GM23338 (cell line): ENCODE measurements at regions not wholly inside any gene's neighbourhood (a gene's known extent, or its start where the extent isn't known, plus 50 kb on each side); places are given as distances from the start of the nearest gene placed in this dataset.

Experiments
- ATAC-seq: fragments of 200-7000 bp; cut with Tn5 transposase; 3 replicates; pipeline ENCODE4 v1.9.1; 2020
- DNase-seq: peaks from one replicate; pipeline ENCODE4 v3.0.0-alpha.2; 2015; ENCODE audit warnings: low spot score
- H2AFZ ChIP-seq: fragments of 200-600 bp; sonication (generic); 2 replicates; pipeline ENCODE4 v1.8.0; 2016; ENCODE audit warnings: antibody characterized with exemption, mild to moderate bottlenecking, moderate library complexity
- H3F3A ChIP-seq: fragments of 200-600 bp; sonication (generic); replicated peaks from 2 replicates; pipeline ENCODE4 v1.8.0; 2017; ENCODE audit warnings: antibody characterized with exemption, mixed run types, low read depth
- H3K27ac ChIP-seq: fragments of 200-600 bp; sonication (generic); 2 replicates; pipeline ENCODE4 v1.6.1; 2016; ENCODE audit warnings: low read depth
- H3K27me3 ChIP-seq: fragments of 200-600 bp; sonication (generic); 2 replicates; pipeline ENCODE4 v1.8.0; 2016; ENCODE audit warnings: mild to moderate bottlenecking, mixed run types, moderate library complexity; ENCODE audit not compliant: insufficient read depth
- H3K36me3 ChIP-seq: fragments of 200-600 bp; sonication (generic); 2 replicates; pipeline ENCODE4 v1.8.0; 2016; ENCODE audit warnings: mild to moderate bottlenecking; ENCODE audit not compliant: insufficient read depth
- H3K4me1 ChIP-seq: fragments of 200-600 bp; sonication (generic); 2 replicates; pipeline ENCODE4 v1.8.0; 2016; ENCODE audit warnings: mild to moderate bottlenecking, moderate library complexity; ENCODE audit not compliant: insufficient read depth
- H3K4me2 ChIP-seq: fragments of 200-600 bp; sonication (generic); 2 replicates; pipeline ENCODE4 v1.7.1; 2017; ENCODE audit warnings: mixed run types
- H3K4me3 ChIP-seq: fragments of 200-600 bp; sonication (generic); 2 replicates; pipeline ENCODE4 v1.6.1; 2016; ENCODE audit warnings: mixed run types
- H3K79me2 ChIP-seq: fragments of 200-600 bp; sonication (generic); replicated peaks from 2 replicates; pipeline ENCODE4 v1.8.0; 2017; ENCODE audit warnings: mild to moderate bottlenecking; ENCODE audit not compliant: insufficient read depth
- H3K9me2 ChIP-seq: fragments of 200-600 bp; sonication (generic); 2 replicates; pipeline ENCODE4 v1.8.0; 2017; ENCODE audit not compliant: insufficient read depth
- H4K20me1 ChIP-seq: fragments of 200-600 bp; sonication (generic); replicated peaks from 2 replicates; pipeline ENCODE4 v1.8.0; 2017; ENCODE audit warnings: mild to moderate bottlenecking; ENCODE audit not compliant: insufficient read depth
- H3K27ac Mint-ChIP-seq: 2 replicates; pipeline ENCODE4 v1.8.0; 2020; ENCODE audit warnings: inconsistent platforms, mild to moderate bottlenecking, moderate library complexity, mixed read lengths
- H3K27me3 Mint-ChIP-seq: 3 replicates; pipeline ENCODE4 v1.8.0; 2022; ENCODE audit warnings: low read depth, mild to moderate bottlenecking, moderate library complexity, mixed read lengths, inconsistent platforms; ENCODE audit not compliant: insufficient read depth, poor library complexity
- H3K36me3 Mint-ChIP-seq: 3 replicates; pipeline ENCODE4 v1.8.0; 2021; ENCODE audit warnings: low read depth, mild to moderate bottlenecking, inconsistent platforms, moderate library complexity, mixed read lengths
- H3K4me1 Mint-ChIP-seq: 3 replicates; pipeline ENCODE4 v1.8.0; 2020; ENCODE audit warnings: mild to moderate bottlenecking, inconsistent platforms, mixed read lengths
- H3K4me3 Mint-ChIP-seq: 3 replicates; pipeline ENCODE4 v1.8.0; 2021; ENCODE audit warnings: moderate library complexity, mild to moderate bottlenecking, inconsistent platforms, mixed read lengths
- H3K9me3 Mint-ChIP-seq: 3 replicates; pipeline ENCODE4 v1.8.0; 2020; ENCODE audit warnings: moderate library complexity, mild to moderate bottlenecking, inconsistent platforms, mixed read lengths
- CREB1 ChIP-seq: fragments of 250-450 bp; sonication (Bioruptor Pico); IDR thresholded peaks from 2 replicates; pipeline ENCODE4 v1.5.0; 2020; ENCODE audit warnings: low read depth, mild to moderate bottlenecking, moderate library complexity
- CTCF ChIP-seq, 2 experiments: fragments of 200-600 bp in 1 of 2; sonication (generic) in 1 of 2; conservative IDR thresholded peaks; 2 replicates each; pipeline versions ENCODE4 v1.5.1 to v1.6.1; 2016 to 2017; ENCODE audit warnings: antibody characterized with exemption in 2 of 2, low read depth in 2 of 2, mild to moderate bottlenecking in 2 of 2, moderate library complexity in 1 of 2
- ETS1 ChIP-seq: IDR thresholded peaks from 2 replicates; pipeline ENCODE4 v1.6.1; 2016; ENCODE audit warnings: antibody characterized with exemption
- EZH2 ChIP-seq: fragments of 200-600 bp; sonication (generic); IDR thresholded peaks from one replicate; pipeline ENCODE4 v1.8.0; 2017; ENCODE audit warnings: antibody characterized with exemption, mild to moderate bottlenecking, low read depth; ENCODE audit not compliant: unreplicated experiment
- EZH2phosphoT487 ChIP-seq: fragments of 200-600 bp; sonication (generic); IDR thresholded peaks from one replicate; pipeline ENCODE4 v1.8.1; 2018; ENCODE audit warnings: antibody characterized with exemption; ENCODE audit not compliant: unreplicated experiment
- JUNB ChIP-seq: IDR thresholded peaks from one replicate; pipeline ENCODE4 v1.6.1; 2016; ENCODE audit warnings: antibody characterized with exemption; ENCODE audit not compliant: unreplicated experiment
- NANOG ChIP-seq: IDR thresholded peaks from 2 replicates; pipeline ENCODE4 v1.6.1; 2016; ENCODE audit warnings: antibody characterized with exemption, borderline replicate concordance
- POLR2AphosphoS5 ChIP-seq: IDR thresholded peaks from 2 replicates; pipeline ENCODE4 v1.6.1; 2016; ENCODE audit warnings: antibody characterized with exemption, low read depth
- REST ChIP-seq: IDR thresholded peaks from one replicate; pipeline ENCODE4 v1.6.1; 2018; ENCODE audit warnings: antibody characterized with exemption; ENCODE audit not compliant: unreplicated experiment
- STAT1 ChIP-seq: IDR thresholded peaks from one replicate; pipeline ENCODE4 v1.6.1; 2016; ENCODE audit warnings: antibody characterized with exemption; ENCODE audit not compliant: unreplicated experiment
- ZNF114 ChIP-seq: fragments of 250-450 bp; sonication (Bioruptor Pico); IDR thresholded peaks from 2 replicates; pipeline ENCODE4 v1.5.0; 2020; ENCODE audit warnings: mild to moderate bottlenecking, moderate library complexity
- ZNF331 ChIP-seq: fragments of 250-450 bp; sonication (Bioruptor Pico); IDR thresholded peaks from 2 replicates; pipeline ENCODE4 v1.5.0; 2020; ENCODE audit warnings: low read depth, mild to moderate bottlenecking, moderate library complexity
- ZNF462 ChIP-seq: fragments of 250-450 bp; sonication (Bioruptor Pico); IDR thresholded peaks from 2 replicates; pipeline ENCODE4 v1.5.0; 2020; ENCODE audit warnings: mild to moderate bottlenecking, moderate library complexity

GRCh38 chr1:4068076-4068475 is 168.0 kb upstream of the C1orf174 start (continued):
- no peak for TF ChIP-seq ZNF331

GRCh38 chr1:4071653-4072052 is 171.6 kb upstream of the C1orf174 start:
- H3K27ac Mint-ChIP-seq = no peak overlapping the region
- Histone ChIP-seq H3K79me2 (no peaks in the 10 kb centered on the region), H3K27ac (no peak overlapping the region), H3K4me1 (no peaks in the 10 kb centered on the region), H3F3A (no peaks in the 10 kb centered on the region), H4K20me1 (no peaks in the 10 kb centered on the region), H2AFZ (no peak overlapping the region), H3K4me3 (no peak overlapping the region), H3K27me3 (no peaks in the 10 kb centered on the region), H3K4me2 (no peak overlapping the region), H3K36me3 (no peaks in the 10 kb centered on the region; the same call in 1 of the 2 replicates), H3K9me2 (no peaks in the 10 kb centered on the region)
- peaks cover 9% of the 10 kb centered on the region for H3K27me3 Mint-ChIP-seq
- no peak for ATAC-seq
- H3K4me1 Mint-ChIP-seq = peaks cover 29% of the 10 kb centered on the region
- no peak overlapping the region for H3K4me3 Mint-ChIP-seq
- H3K9me3 Mint-ChIP-seq = peaks cover 55% of the 10 kb centered on the region
- TF ChIP-seq ETS1 (no peak), NANOG (no peak), JUNB (no peak), REST (no peak), STAT1 (no peak), CREB1 (CRISPR knock-in tag) (no peak), ZNF462 (no peak), EZH2 (no peak), EZH2phosphoT487 (no peak), ZNF114 (CRISPR knock-in tag) (no peak), ZNF331 (no peak), CTCF (conservative IDR thresholded peaks at IDR 0.05; ENCODE audit: low read depth in 2 of 2) (no peak), POLR2AphosphoS5 (no peak)
- H3K36me3 Mint-ChIP-seq = peaks cover 13% of the 10 kb centered on the region
- DNase-seq = no peak
